ENCODE measurements at regions not wholly inside any gene's neighbourhood (a gene's known extent, or its start where the extent isn't known, plus 50 kb on each side); places are given as distances from the start of the nearest gene placed in this dataset.

- 48 to 56% (median 55%) methylated on average over 6 of the region's 6 CpGs for WGBS, 3 donors
- no peaks in the 10 kb centered on the region for H3K27me3 ChIP-seq (ENCODE audit: insufficient read depth in 3 of 3, low read length in 2 of 3)
- no peak overlapping the region for H3K4me3 ChIP-seq
- H3K9me3 ChIP-seq: no peaks in the 10 kb centered on the region
- H3K36me3 ChIP-seq (ENCODE audit: insufficient read depth in 1 of 2, low read depth in 1 of 2): no peaks in the 10 kb centered on the region
- DNase-seq (peak in 1 of 2 donors; percentile 41), ATAC-seq (peak in 3 of 4 donors; percentile 10 to 35 (median 19))
- H3K27ac ChIP-seq: no peak overlapping the region
- no peak for TF ChIP-seq CTCF (IDR thresholded peaks at IDR 0.05)
- intact Hi-C loops (cut with DNase I): loop anchor here (1.0 to 10.0 kb wide), 4 partner anchors 206 to 1185 kb away; partner anchors contain the start of gene RTL1 (in 1 of the 2)
- H3K4me1 ChIP-seq: peaks cover 16% of the 10 kb centered on the region
Measured at GRCh38 chr14:100439781-100440180, 116.6 kb downstream of the SLC25A47 start.

DNA sequence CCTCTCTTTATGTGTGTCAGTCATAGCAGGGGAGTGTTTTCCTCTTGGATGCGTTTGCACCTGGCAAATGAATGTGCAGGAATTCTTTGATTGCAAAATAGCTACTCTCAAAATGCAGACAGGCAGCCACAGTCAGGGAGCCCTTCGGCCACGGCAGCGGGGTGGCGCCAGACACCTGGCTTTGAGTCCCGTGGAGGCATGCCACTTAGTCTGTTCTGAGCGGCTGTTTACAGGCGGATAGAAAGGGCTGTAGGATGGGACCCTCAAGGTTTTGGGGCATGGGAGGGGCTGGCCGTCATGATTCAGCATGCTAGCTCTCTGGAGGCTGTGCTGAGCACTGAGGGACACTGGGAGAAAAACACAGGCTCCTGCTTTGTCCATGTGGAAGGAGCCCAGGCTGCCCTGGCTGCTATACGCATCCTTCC is 117.1 kb downstream of the SLC25A47 start:
- WGBS, 3 donors: 15 to 19% (median 16%) methylated on average over 10 of the region's 10 CpGs

GRCh38 chr14:100440758-100441203 is 117.6 kb downstream of the SLC25A47 start:
- no peaks in the 10 kb centered on the region for H3K9me3 ChIP-seq
- DNase-seq: no peak
- ATAC-seq: no peak
- no peaks in the 10 kb centered on the region for H3K27me3 ChIP-seq (ENCODE audit: insufficient read depth in 3 of 3, low read length in 2 of 3)
- peaks cover 16% of the 10 kb centered on the region for H3K4me1 ChIP-seq
- no peaks in the 10 kb centered on the region for H3K36me3 ChIP-seq (ENCODE audit: insufficient read depth in 1 of 2, low read depth in 1 of 2)
- no peak for TF ChIP-seq CTCF (IDR thresholded peaks at IDR 0.05)
- H3K4me3 ChIP-seq: no peak overlapping the region
- 63 to 68% (median 64%) methylated on average over 6 of the region's 6 CpGs for WGBS, 3 donors
- H3K27ac ChIP-seq: no peak overlapping the region
- intact Hi-C loops (cut with DNase I): loop anchor here in 1 of 2 donors (1.0 to 10.0 kb wide), 2 partner anchors 205 to 1184 kb away; no protein-coding TSS in a partner anchor

More for the DNA sequence above, 117.1 kb downstream of the SLC25A47 start:
- intact Hi-C loops (cut with DNase I): loop anchor here in 1 of 2 donors (1.0 to 10.0 kb wide), 2 partner anchors 205 to 1185 kb away; no protein-coding TSS in a partner anchor
- DNase-seq (peak; percentile 76 to 86), ATAC-seq (peak; percentile 93 to 98 (median 96))
- peak; percentile 79 for TF ChIP-seq CTCF (IDR thresholded peaks at IDR 0.05)
- H3K4me1 ChIP-seq: peaks cover 16% of the 10 kb centered on the region
- no peak overlapping the region for H3K4me3 ChIP-seq
- no peaks in the 10 kb centered on the region for H3K27me3 ChIP-seq (ENCODE audit: insufficient read depth in 3 of 3, low read length in 2 of 3)
- H3K9me3 ChIP-seq: no peaks in the 10 kb centered on the region
- no peaks in the 10 kb centered on the region for H3K36me3 ChIP-seq (ENCODE audit: insufficient read depth in 1 of 2, low read depth in 1 of 2)
- H3K27ac ChIP-seq: peak overlapping the region; percentile 21

DNA sequence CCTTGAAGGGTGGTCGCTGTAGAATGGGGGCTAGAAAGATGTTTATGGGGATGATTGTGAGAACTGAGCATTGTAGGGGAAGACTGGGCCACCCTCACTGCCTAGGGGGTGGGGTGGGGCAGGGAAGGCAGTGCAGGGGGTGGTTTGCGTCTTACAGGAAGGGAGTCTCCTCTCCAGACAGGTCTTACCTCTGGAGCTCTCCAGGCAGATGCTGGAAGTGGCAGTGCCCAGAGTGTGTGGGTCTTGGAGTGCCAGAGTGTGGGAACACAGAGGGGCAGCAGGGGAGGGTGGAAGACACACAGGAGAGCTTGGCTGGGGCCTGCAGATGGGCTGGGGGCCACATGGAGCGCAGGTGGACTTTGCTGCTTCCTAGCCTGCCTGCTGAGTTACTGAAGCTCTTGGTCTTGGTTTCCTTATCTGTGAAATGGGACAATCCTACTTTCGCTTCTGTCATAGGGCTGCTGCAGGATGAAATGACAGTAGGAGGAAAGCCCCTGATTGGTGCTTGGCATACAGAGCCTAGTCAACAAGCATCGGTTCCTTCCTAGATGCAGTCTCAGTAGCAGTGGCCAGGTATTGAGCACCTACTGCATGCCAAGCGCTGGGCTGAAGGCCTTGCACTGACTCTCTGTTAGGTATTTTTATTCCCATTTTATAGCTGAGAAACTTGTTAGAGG is 118.3 kb downstream of the SLC25A47 start:
- intact Hi-C loops (cut with DNase I): loop anchor here in 1 of 2 donors (10.0 kb wide), 1 partner anchor 1183 kb away; no protein-coding TSS in a partner anchor
- TF ChIP-seq CTCF (IDR thresholded peaks at IDR 0.05): no peak
- 87 to 95% (median 90%) methylated on average over 6 of the region's 6 CpGs for WGBS, 3 donors
- Histone ChIP-seq H3K27me3 (ENCODE audit: insufficient read depth in 3 of 3, low read length in 2 of 3) (no peaks in the 10 kb centered on the region), H3K27ac (no peak overlapping the region), H3K9me3 (no peaks in the 10 kb centered on the region), H3K36me3 (ENCODE audit: insufficient read depth in 1 of 2, low read depth in 1 of 2) (no peaks in the 10 kb centered on the region), H3K4me1 (peaks cover 16% of the 10 kb centered on the region), H3K4me3 (no peak overlapping the region)
- no peak for DNase-seq
- no peak for ATAC-seq

All from psoas muscle (tissue), 7 donors.